LNCAP (cell line): ENCODE measurements at regions not wholly inside any gene's neighbourhood (a gene's known extent, or its start where the extent isn't known, plus 50 kb on each side); places are given as distances from the start of the nearest gene placed in this dataset.

Experiments
- CTCF ChIP-seq: fragments of 450-650 bp; IDR thresholded peaks from 2 replicates; pipeline ENCODE4 v1.5.1; 2017; ENCODE audit warnings: mild to moderate bottlenecking

- TF ChIP-seq CTCF: no peak
Measured at GRCh38 chr1:119314001-119314796, 54.4 kb upstream of the HAO2 start.

GRCh38 chr1:119316870-119317416, 51.6 kb upstream of the HAO2 start:
- no peak for TF ChIP-seq CTCF

DNA sequence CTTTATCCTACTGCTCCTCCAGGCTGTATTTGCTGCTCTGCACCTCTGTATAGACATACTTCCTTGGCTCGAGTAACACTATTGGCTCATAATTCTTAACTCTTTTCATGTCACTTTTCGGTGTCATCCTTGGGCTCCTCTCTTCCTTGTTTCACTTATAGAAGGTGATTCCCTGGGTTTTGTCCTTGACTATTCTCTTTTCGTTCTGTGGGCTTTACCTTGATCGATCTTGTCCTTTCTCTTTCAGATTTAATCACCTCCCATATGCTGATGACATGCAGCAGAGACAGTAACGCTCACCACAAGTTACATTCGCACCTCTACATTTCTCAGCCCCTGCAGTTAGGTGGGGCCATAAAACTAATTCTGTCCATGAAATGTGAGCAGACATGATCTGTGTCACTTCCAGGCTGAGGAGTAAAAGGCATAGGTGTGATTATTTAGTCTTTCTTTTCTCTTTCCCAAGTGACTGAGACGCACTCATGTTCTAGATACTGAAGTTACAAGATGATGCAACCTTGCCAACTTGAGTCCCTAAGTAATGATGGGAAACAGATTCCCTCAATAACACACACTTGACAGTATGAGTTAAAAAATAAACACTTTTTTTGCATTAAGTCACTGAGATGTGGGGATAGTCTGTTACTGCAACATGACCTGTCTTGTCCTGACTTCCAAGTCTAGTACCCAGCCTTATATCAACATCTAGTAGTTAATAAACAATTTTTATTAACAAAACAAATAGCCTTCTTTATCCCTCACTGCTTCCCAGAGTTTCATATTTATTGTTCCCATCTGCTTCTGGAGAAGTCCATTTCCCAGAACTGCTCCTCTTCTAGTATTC, 49.9 kb upstream of the HAO2 start:
- TF ChIP-seq CTCF: no peak
